ENCODE measurements at regions not wholly inside any gene's neighbourhood (a gene's known extent, or its start where the extent isn't known, plus 50 kb on each side); places are given as distances from the start of the nearest gene placed in this dataset.

- Histone ChIP-seq H3K9me3 (ENCODE audit: control insufficient read depth, insufficient read depth, low read length) (no peaks in the 10 kb centered on the region), H3K79me2 (ENCODE audit: control insufficient read depth, low read length) (no peaks in the 10 kb centered on the region), H3K4me3 (ENCODE audit: low read length) (no peak overlapping the region), H3K4me2 (ENCODE audit: low read length) (no peak overlapping the region), H3K9me2 (replicated peaks; ENCODE audit: control insufficient read depth, low read length) (no peaks in the 10 kb centered on the region), H3K27me3 (ENCODE audit: control insufficient read depth, low read length) (no peaks in the 10 kb centered on the region), H3F3A (ENCODE audit: control insufficient read depth, insufficient read depth) (no peaks in the 10 kb centered on the region), H3K27ac (ENCODE audit: low read depth, low read length) (no peak overlapping the region), H3K4me1 (ENCODE audit: control insufficient read depth, low read length) (no peaks in the 10 kb centered on the region), H3K36me3 (ENCODE audit: control insufficient read depth, low read length) (no peaks in the 10 kb centered on the region), H4K20me1 (ENCODE audit: control insufficient read depth, insufficient read depth, low read depth, low read length) (no peaks in the 10 kb centered on the region)
- TF ChIP-seq EZH2phosphoT487 (IDR thresholded peaks at IDR 0.05; ENCODE audit: borderline replicate concordance, low read length), result no peak
- TF ChIP-seq CTCF (IDR thresholded peaks at IDR 0.05; ENCODE audit: low read depth, low read length, poor library complexity, severe bottlenecking), result no peak
Observed at GRCh38 chr9:126057121-126057825, 269.4 kb upstream of the MVB12B start.

- Histone ChIP-seq H3K27me3 (ENCODE audit: control insufficient read depth, low read length) (no peaks in the 10 kb centered on the region), H3K79me2 (ENCODE audit: control insufficient read depth, low read length) (no peaks in the 10 kb centered on the region), H3K9me3 (ENCODE audit: control insufficient read depth, insufficient read depth, low read length) (no peaks in the 10 kb centered on the region), H3K27ac (ENCODE audit: low read depth, low read length) (no peak overlapping the region), H3F3A (ENCODE audit: control insufficient read depth, insufficient read depth) (no peaks in the 10 kb centered on the region), H4K20me1 (ENCODE audit: control insufficient read depth, insufficient read depth, low read depth, low read length) (no peaks in the 10 kb centered on the region), H3K36me3 (ENCODE audit: control insufficient read depth, low read length) (no peaks in the 10 kb centered on the region), H3K4me1 (ENCODE audit: control insufficient read depth, low read length) (no peaks in the 10 kb centered on the region), H3K4me3 (ENCODE audit: low read length) (no peak overlapping the region), H3K4me2 (ENCODE audit: low read length) (no peak overlapping the region), H3K9me2 (replicated peaks; ENCODE audit: control insufficient read depth, low read length) (no peaks in the 10 kb centered on the region)
- no peak for TF ChIP-seq CTCF (IDR thresholded peaks at IDR 0.05; ENCODE audit: low read depth, low read length, poor library complexity, severe bottlenecking)
- no peak for TF ChIP-seq EZH2phosphoT487 (IDR thresholded peaks at IDR 0.05; ENCODE audit: borderline replicate concordance, low read length)
Observed at GRCh38 chr9:126058011-126058531, 268.6 kb upstream of the MVB12B start.

GRCh38 chr9:126058591-126058990, 268.0 kb upstream of the MVB12B start:
- H3K27ac ChIP-seq (ENCODE audit: low read depth, low read length), result no peak overlapping the region
- H3K4me3 ChIP-seq (ENCODE audit: low read length), result no peak overlapping the region
- H3K4me1 ChIP-seq (ENCODE audit: control insufficient read depth, low read length), result no peaks in the 10 kb centered on the region
- H3K9me3 ChIP-seq (ENCODE audit: control insufficient read depth, insufficient read depth, low read length), result no peaks in the 10 kb centered on the region
- H3K27me3 ChIP-seq (ENCODE audit: control insufficient read depth, low read length), result no peaks in the 10 kb centered on the region
- H3F3A ChIP-seq (ENCODE audit: control insufficient read depth, insufficient read depth), result no peaks in the 10 kb centered on the region
- H3K4me2 ChIP-seq (ENCODE audit: low read length), result no peak overlapping the region
- H4K20me1 ChIP-seq (ENCODE audit: control insufficient read depth, insufficient read depth, low read depth, low read length), result no peaks in the 10 kb centered on the region
- H3K79me2 ChIP-seq (ENCODE audit: control insufficient read depth, low read length), result no peaks in the 10 kb centered on the region
- no peaks in the 10 kb centered on the region for H3K9me2 ChIP-seq (replicated peaks; ENCODE audit: control insufficient read depth, low read length)
- TF ChIP-seq CTCF (IDR thresholded peaks at IDR 0.05; ENCODE audit: low read depth, low read length, poor library complexity, severe bottlenecking) (no peak), EZH2phosphoT487 (IDR thresholded peaks at IDR 0.05; ENCODE audit: borderline replicate concordance, low read length) (no peak)
- H3K36me3 ChIP-seq (ENCODE audit: control insufficient read depth, low read length), result no peaks in the 10 kb centered on the region

Data from DOHH2 (cell line).